IPS DF 6.9 (cell line): ENCODE measurements at regions not wholly inside any gene's neighbourhood (a gene's known extent, or its start where the extent isn't known, plus 50 kb on each side); places are given as distances from the start of the nearest gene placed in this dataset.

ENCODE experiments used
- DNase-seq: peaks from one replicate; pipeline ENCODE4 v3.0.0-alpha.2; 2013; ENCODE audit warnings: low read depth, low spot score
- H3K27ac ChIP-seq: one replicate; pipeline ENCODE4 v1.5.1; 2013; ENCODE audit warnings: low read length, control low read depth
- H3K27me3 ChIP-seq: 2 replicates; pipeline ENCODE4 v1.6.1; 2013; ENCODE audit warnings: mild to moderate bottlenecking, low read length; ENCODE audit not compliant: control insufficient read depth, insufficient read depth
- H3K36me3 ChIP-seq: 2 replicates; pipeline ENCODE4 v1.6.1; 2013; ENCODE audit warnings: low read length; ENCODE audit not compliant: control insufficient read depth, insufficient read depth
- H3K4me1 ChIP-seq: 2 replicates; pipeline ENCODE4 v1.6.1; 2013; ENCODE audit warnings: low read length; ENCODE audit not compliant: control insufficient read depth, insufficient read depth
- H3K4me3 ChIP-seq: 2 replicates; pipeline ENCODE4 v1.5.1; 2013; ENCODE audit warnings: mild to moderate bottlenecking, low read length
- H3K9me3 ChIP-seq: 2 replicates; pipeline ENCODE4 v1.6.1; 2013; ENCODE audit warnings: low read length, inconsistent platforms; ENCODE audit not compliant: control insufficient read depth, insufficient read depth
- WGBS: extraction: QIAGEN DNeasy Blood & Tissue Kit; methylation state at CpG from one replicate; pipeline ENCODE4 v1.1.7; 2013; ENCODE audit warnings: mixed read lengths, missing lambda C conversion rate; ENCODE audit not compliant: insufficient read length, insufficient coverage; 5-methylcytosine and 5-hydroxymethylcytosine counted together

- no peaks in the 10 kb centered on the region for H3K9me3 ChIP-seq
- no peaks in the 10 kb centered on the region for H3K27me3 ChIP-seq
- no peak overlapping the region for H3K27ac ChIP-seq
- no peak overlapping the region for H3K4me3 ChIP-seq
- DNase-seq = no peak
- no CpG with 5 or more reads among the region's 4 CpGs for WGBS
- H3K4me1 ChIP-seq = no peaks in the 10 kb centered on the region
- no peaks in the 10 kb centered on the region for H3K36me3 ChIP-seq
These were observed 146.9 kb upstream of the RAB11FIP2 start for GRCh38 chr10:118193642-118194041.

- no peaks in the 10 kb centered on the region for H3K9me3 ChIP-seq
- no peaks in the 10 kb centered on the region for H3K27me3 ChIP-seq
- no peak overlapping the region for H3K4me3 ChIP-seq
- H3K4me1 ChIP-seq = no peaks in the 10 kb centered on the region
- WGBS = no CpG with 5 or more reads among the region's 1 CpG
- no peaks in the 10 kb centered on the region for H3K36me3 ChIP-seq
- H3K27ac ChIP-seq = no peak overlapping the region
- DNase-seq = no peak
These were observed 134.3 kb upstream of the RAB11FIP2 start for GRCh38 chr10:118181021-118181420.

- Histone ChIP-seq H3K36me3 (no peaks in the 10 kb centered on the region), H3K27me3 (no peaks in the 10 kb centered on the region), H3K9me3 (no peaks in the 10 kb centered on the region), H3K4me3 (no peak overlapping the region), H3K4me1 (no peaks in the 10 kb centered on the region), H3K27ac (no peak overlapping the region)
- DNase-seq = no peak
- no CpG with 5 or more reads among the region's 2 CpGs for WGBS
These were observed 128.4 kb upstream of the RAB11FIP2 start for GRCh38 chr10:118175148-118175547.

GRCh38 chr10:118173296-118173695, 126.6 kb upstream of the RAB11FIP2 start:
- no peaks in the 10 kb centered on the region for H3K36me3 ChIP-seq
- no peaks in the 10 kb centered on the region for H3K4me1 ChIP-seq
- no peaks in the 10 kb centered on the region for H3K9me3 ChIP-seq
- no peaks in the 10 kb centered on the region for H3K27me3 ChIP-seq
- no peak for DNase-seq
- no peak overlapping the region for H3K27ac ChIP-seq
- no CpG with 5 or more reads among the region's 2 CpGs for WGBS
- no peak overlapping the region for H3K4me3 ChIP-seq

GRCh38 chr10:118171861-118172260, 125.1 kb upstream of the RAB11FIP2 start:
- Histone ChIP-seq H3K9me3 (no peaks in the 10 kb centered on the region), H3K27me3 (no peaks in the 10 kb centered on the region), H3K36me3 (no peaks in the 10 kb centered on the region), H3K27ac (no peak overlapping the region), H3K4me1 (no peaks in the 10 kb centered on the region), H3K4me3 (no peak overlapping the region)
- DNase-seq = no peak
- no CpG with 5 or more reads among the region's 1 CpG for WGBS

- Histone ChIP-seq H3K4me3 (no peak overlapping the region), H3K36me3 (no peaks in the 10 kb centered on the region), H3K9me3 (no peaks in the 10 kb centered on the region), H3K27me3 (no peaks in the 10 kb centered on the region), H3K27ac (no peak overlapping the region), H3K4me1 (no peaks in the 10 kb centered on the region)
- WGBS = no CpG with 5 or more reads among the region's 4 CpGs
- DNase-seq = no peak
These were observed 120.4 kb upstream of the RAB11FIP2 start for GRCh38 chr10:118167056-118167700.

- WGBS = no CpG with 5 or more reads among the region's 6 CpGs
- Histone ChIP-seq H3K27ac (no peak overlapping the region), H3K4me3 (no peak overlapping the region), H3K4me1 (no peaks in the 10 kb centered on the region), H3K9me3 (no peaks in the 10 kb centered on the region), H3K27me3 (no peaks in the 10 kb centered on the region), H3K36me3 (no peaks in the 10 kb centered on the region)
- DNase-seq = no peak
These were observed 116.5 kb upstream of the RAB11FIP2 start for GRCh38 chr10:118163217-118163616.

- WGBS = no CpG with 5 or more reads among the region's 6 CpGs
- H3K4me3 ChIP-seq = no peak overlapping the region
- no peaks in the 10 kb centered on the region for H3K36me3 ChIP-seq
- H3K27ac ChIP-seq = no peak overlapping the region
- no peak for DNase-seq
- H3K27me3 ChIP-seq = no peaks in the 10 kb centered on the region
- H3K4me1 ChIP-seq = no peaks in the 10 kb centered on the region
- no peaks in the 10 kb centered on the region for H3K9me3 ChIP-seq
These were observed 114.9 kb upstream of the RAB11FIP2 start for GRCh38 chr10:118161461-118162246.

- no peaks in the 10 kb centered on the region for H3K4me1 ChIP-seq
- H3K27ac ChIP-seq = no peak overlapping the region
- no peaks in the 10 kb centered on the region for H3K9me3 ChIP-seq
- H3K27me3 ChIP-seq = no peaks in the 10 kb centered on the region
- DNase-seq = no peak
- H3K4me3 ChIP-seq = no peak overlapping the region
- no peaks in the 10 kb centered on the region for H3K36me3 ChIP-seq
These were observed 106.5 kb upstream of the RAB11FIP2 start for GRCh38 chr10:118153287-118153686.

GRCh38 chr10:118151461-118151860, 104.7 kb upstream of the RAB11FIP2 start:
- Histone ChIP-seq H3K36me3 (no peaks in the 10 kb centered on the region), H3K4me1 (no peaks in the 10 kb centered on the region), H3K4me3 (no peak overlapping the region), H3K27ac (no peak overlapping the region), H3K9me3 (no peaks in the 10 kb centered on the region), H3K27me3 (no peaks in the 10 kb centered on the region)
- no CpG with 5 or more reads among the region's 2 CpGs for WGBS
- no peak for DNase-seq

GRCh38 chr10:118148247-118148646, 101.5 kb upstream of the RAB11FIP2 start:
- no peak for DNase-seq
- H3K4me1 ChIP-seq = no peaks in the 10 kb centered on the region
- H3K4me3 ChIP-seq = no peak overlapping the region
- H3K27me3 ChIP-seq = no peaks in the 10 kb centered on the region
- H3K36me3 ChIP-seq = no peaks in the 10 kb centered on the region
- H3K9me3 ChIP-seq = no peaks in the 10 kb centered on the region
- no peak overlapping the region for H3K27ac ChIP-seq
